ENCODE measurements at regions not wholly inside any gene's neighbourhood (a gene's known extent, or its start where the extent isn't known, plus 50 kb on each side); places are given as distances from the start of the nearest gene placed in this dataset.

GRCh38 chr5:124502551-124502950 is 243.9 kb downstream of the ZNF608 start:
- no peak for TF ChIP-seq CTCF (conservative IDR thresholded peaks at IDR 0.05)
- no peak for TF ChIP-seq ZFX (IDR thresholded peaks at IDR 0.05)
